ENCODE measurements at regions not wholly inside any gene's neighbourhood (a gene's known extent, or its start where the extent isn't known, plus 50 kb on each side); places are given as distances from the start of the nearest gene placed in this dataset.

DNA sequence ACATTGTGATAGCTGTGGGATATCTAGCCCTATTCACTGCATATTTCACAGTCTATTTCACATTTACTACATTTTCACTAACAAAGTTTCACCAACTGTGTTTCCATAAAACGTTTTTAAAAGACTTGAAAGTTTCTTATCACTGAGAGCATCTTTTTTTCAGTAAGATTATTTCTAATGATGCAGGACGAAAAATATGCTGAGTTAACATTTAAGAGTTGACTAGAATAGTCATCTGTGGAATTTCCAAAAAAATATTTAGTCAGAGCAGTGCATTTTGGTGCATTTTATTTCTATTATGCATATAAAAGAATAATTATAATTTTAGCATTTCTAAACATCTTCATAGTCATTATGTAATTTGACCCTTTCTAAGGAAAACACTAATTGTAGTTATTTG is 143.8 kb upstream of the CLEC14A start:
- TF ChIP-seq, protein P1, sequence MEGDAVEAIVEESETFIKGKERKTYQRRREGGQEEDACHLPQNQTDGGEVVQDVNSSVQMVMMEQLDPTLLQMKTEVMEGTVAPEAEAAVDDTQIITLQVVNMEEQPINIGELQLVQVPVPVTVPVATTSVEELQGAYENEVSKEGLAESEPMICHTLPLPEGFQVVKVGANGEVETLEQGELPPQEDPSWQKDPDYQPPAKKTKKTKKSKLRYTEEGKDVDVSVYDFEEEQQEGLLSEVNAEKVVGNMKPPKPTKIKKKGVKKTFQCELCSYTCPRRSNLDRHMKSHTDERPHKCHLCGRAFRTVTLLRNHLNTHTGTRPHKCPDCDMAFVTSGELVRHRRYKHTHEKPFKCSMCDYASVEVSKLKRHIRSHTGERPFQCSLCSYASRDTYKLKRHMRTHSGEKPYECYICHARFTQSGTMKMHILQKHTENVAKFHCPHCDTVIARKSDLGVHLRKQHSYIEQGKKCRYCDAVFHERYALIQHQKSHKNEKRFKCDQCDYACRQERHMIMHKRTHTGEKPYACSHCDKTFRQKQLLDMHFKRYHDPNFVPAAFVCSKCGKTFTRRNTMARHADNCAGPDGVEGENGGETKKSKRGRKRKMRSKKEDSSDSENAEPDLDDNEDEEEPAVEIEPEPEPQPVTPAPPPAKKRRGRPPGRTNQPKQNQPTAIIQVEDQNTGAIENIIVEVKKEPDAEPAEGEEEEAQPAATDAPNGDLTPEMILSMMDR (IDR thresholded peaks at IDR 0.05): no peak
- TF ChIP-seq POLR2A (IDR thresholded peaks at IDR 0.05): no peak
